H4 (cell line): ENCODE measurements at regions not wholly inside any gene's neighbourhood (a gene's known extent, or its start where the extent isn't known, plus 50 kb on each side); places are given as distances from the start of the nearest gene placed in this dataset.
A peak's percentile ranks its signal among the peaks of the same experiment; 100 is the strongest.

Source experiments
- DNase-seq: peaks from one replicate; pipeline ENCODE4 v3.0.0-alpha.2; 2015; ENCODE audit warnings: low spot score

- no peak for DNase-seq
Measured at GRCh38 chr20:48204499-48204898, 419.2 kb upstream of the SULF2 start.

GRCh38 chr20:48203252-48203651 is 418.0 kb upstream of the SULF2 start:
- DNase-seq: no peak

DNA sequence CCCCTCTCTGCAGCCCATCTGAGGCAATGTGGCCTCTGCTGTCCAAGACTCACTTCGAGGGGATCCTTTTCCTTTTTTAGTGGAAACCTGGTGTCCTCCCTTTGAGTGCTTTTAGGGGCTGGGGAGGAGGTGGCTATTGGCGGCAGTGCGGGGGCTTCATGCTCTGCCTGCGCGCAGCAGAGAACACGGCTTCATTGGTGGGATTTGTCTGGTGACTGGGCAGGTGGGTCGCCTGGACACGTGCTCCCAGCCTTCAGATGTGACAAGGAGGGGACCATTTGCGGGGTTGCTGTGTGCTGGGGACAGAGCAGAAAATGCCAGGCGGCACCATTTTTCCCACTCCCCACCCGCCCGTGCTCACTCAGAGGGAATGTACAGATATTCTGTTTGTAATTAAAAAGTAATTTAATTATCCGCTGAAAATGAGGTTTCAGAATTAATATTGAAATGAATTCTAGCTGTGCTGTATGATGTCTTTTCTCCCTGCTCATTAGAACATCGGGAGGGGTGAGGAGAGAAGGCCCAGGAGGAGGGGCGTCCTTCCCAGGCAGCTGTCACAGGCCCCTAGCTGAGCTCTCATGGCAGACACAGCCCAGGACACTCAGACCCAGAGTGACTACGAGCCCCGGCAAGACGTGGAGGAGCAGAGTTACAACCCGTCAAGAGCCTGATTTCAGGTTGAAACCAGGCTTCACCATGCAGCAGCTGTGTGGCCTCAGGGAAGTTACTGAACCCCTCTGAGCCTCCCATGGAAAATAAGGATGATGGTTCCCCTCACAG is 417.2 kb upstream of the SULF2 start:
- no peak for DNase-seq

- DNase-seq: no peak
Measured at GRCh38 chr20:48201885-48202284, 416.6 kb upstream of the SULF2 start.

DNA sequence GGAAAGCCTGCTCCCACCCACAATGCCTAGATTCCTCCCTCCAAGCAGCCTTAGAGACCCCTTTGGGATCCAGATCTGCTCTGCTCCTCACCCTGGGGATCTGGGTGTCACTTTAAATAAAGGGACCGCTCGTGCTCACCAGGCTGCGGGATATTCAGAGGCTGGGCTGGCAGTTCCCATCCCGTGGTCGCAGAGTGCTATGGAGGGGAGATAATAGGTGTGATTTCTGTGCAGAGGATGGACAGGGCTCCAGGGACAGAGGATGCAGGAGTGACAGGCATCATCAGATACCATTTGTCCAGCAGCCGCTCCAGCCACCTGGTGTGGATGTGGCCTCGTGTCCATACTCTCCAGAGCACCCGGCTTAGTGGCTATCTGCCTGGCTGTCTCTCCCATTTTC is 415.9 kb upstream of the SULF2 start:
- DNase-seq: no peak

- no peak for DNase-seq
Measured at GRCh38 chr20:48198929-48199451, 413.7 kb upstream of the SULF2 start.

DNA sequence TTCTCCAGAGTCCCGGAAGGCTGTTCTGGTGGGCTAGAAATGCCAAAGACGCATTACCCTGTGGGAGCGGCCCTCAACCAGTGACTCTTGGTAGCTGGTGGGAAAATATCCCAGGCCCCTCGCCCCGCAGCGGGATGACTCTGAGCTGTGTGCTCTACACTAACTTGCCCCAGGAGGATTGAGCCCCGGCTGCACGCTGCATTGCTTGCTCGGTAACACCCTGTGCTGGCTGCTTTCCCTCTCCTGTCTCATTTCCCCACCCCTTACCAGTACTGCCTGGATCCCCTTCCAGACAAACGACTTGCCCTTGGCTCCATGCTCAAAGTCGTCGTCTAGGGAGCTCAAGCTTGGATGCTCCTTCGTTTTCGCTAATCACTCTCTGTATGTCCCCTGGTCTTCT is 411.8 kb upstream of the SULF2 start:
- DNase-seq: no peak

DNA sequence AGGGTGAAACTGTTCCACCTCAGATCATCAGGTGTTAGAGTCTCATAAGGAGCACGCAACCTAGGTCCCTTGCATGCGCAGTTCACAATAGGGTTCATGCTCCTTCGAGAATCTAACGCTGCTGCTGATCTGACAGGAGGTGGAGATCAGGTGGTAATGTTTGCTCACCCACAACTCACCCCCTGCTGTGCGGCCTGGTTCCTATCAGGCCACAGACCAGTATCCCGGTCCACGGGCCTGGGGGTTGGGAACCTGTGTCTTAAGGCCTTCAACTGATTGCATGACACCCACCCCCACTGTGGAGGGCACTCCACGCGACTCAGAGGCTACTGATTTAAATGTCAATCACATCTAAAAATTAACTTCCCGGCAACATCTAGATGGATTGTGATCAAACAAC is 411.2 kb upstream of the SULF2 start:
- no peak for DNase-seq

GRCh38 chr20:48196001-48196400 is 410.7 kb upstream of the SULF2 start:
- DNase-seq: no peak

DNA sequence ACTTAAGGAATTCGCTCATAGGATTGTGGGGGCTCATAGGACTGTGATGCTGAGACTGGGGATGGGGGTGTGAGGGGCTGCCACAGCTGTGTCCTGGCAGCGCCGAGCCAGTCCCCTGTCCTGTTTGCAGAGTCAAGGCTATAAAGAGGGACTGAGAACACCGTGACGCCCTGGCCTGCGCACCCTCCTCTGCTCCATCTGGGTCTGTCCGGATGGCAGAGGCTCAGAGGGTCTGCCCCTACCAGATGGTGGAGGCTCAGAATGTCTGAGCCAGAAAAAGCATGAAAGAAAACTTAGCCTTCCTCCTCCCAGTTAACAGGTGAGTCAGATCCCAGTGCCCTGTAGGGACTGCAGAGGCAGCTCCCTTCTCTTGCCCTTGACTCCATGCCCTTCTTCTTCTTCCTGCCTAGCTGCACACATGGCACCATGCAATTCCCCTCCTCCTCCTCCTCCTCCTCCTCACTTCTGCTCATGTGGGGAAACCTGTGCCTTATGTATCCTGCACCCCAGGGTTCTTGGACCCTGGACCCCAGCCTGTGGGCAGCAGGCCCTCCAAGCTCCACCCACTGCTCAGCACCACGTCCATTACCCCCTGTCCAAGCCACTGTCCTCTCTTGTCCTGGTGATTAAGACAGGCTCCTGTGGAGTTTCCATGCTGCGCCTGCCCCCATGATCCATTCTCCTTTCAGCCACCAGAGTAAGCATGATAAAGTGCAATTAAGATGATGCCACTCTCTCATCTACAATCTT is 410.0 kb upstream of the SULF2 start:
- no peak for DNase-seq

DNA sequence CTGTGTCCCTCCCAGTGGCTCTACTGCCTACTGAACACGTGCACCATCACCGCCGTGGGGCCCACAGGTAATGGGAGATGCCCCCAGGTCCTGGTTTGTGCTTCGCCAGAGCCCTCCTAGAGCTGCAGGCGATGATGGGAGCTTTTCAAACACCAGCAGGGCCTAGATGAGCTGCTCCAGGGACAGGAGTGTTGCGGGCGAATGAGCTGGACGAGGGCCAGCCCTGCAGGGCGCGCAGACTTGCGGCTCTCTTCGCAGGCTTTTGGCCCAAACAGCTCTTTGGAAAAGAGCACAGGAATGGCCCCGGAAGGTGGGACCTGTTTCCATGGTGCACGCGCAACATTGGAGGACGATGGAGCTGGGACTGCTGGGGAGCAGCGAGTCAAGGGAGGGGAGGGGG is 409.3 kb upstream of the SULF2 start:
- DNase-seq: no peak

- DNase-seq: no peak
Measured at GRCh38 chr20:48193627-48194425, 408.5 kb upstream of the SULF2 start.

- no peak for DNase-seq
Measured at GRCh38 chr20:48192109-48192508, 406.8 kb upstream of the SULF2 start.

GRCh38 chr20:48191200-48191599 is 405.9 kb upstream of the SULF2 start:
- peak; percentile 17 for DNase-seq

- DNase-seq: no peak
Measured at GRCh38 chr20:48190757-48191156, 405.5 kb upstream of the SULF2 start.

- peak; percentile 49 for DNase-seq
Measured at GRCh38 chr20:48189181-48189580, 403.9 kb upstream of the SULF2 start.

DNA sequence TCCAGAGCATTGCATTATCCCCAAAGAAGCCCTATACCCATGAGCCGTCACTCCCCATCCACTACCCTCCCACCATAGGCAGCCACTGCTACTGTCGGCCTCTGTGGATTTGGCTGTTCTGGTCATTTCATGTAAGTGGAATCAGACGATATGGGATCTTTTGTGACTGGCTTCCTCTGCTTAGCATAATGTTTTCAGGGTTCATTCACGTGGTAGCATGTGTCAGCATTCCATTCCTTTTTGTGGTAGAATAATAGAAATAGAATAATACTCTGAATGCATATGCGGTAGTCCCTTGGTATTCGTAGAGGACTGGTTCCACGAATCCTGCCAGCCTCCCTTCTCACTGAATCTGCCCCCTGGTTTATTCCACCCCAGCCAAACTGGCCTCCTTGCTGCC is 402.6 kb upstream of the SULF2 start:
- DNase-seq: no peak

DNA sequence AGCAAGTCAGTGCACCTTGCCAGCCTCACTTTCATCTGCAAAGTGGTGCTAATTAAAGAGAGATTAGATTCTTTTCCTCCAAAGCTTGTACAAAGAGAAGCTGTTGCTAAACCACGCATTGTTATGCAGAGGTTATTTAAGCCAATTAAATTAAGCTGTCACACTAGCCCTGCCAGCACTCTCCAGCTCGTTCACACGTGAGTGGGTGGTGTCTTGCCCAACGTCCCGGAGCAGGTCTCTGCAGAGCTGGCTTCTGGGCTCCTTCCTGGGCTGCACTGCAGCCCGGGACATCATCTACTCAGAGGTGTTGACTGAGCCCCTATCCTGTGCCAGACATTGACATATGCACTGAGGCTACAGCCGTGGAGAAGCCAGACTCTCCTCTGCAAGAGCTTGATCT is 401.6 kb upstream of the SULF2 start:
- no peak for DNase-seq

- no peak for DNase-seq
Measured at GRCh38 chr20:48186447-48186846, 401.2 kb upstream of the SULF2 start.

GRCh38 chr20:48184229-48184628 is 398.9 kb upstream of the SULF2 start:
- DNase-seq: no peak

DNA sequence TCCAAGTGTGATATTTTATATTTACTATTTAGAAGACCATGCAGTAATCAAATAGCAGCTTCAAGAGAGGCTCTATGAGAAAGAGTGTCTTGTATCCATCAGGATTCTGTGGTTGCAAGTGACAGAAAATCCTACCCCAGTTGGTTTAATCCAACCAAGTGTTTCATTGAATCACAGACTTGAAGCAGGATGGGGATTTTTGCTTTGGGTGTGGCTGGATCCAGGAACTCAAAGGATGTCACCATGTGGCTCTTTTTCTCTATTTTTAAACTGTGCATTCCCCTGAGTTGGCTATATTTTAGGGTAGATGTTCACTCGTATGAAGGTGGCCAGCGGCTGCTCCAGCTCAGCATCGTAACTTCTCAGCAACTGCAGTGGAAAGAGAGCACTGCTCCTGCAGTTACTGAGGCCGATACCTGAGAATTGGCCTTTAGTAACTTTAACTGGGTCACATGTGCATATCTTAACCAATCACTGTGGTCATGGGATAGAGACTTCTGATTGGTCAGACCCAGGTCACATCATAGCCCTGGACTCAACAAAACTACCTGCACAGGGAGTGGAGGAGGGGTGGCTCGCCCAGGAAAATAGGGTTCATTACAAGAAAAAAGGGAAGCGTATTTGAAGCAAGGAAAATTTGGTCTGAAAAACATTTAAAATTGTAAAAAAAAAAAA is 396.1 kb upstream of the SULF2 start:
- no peak for DNase-seq

DNA sequence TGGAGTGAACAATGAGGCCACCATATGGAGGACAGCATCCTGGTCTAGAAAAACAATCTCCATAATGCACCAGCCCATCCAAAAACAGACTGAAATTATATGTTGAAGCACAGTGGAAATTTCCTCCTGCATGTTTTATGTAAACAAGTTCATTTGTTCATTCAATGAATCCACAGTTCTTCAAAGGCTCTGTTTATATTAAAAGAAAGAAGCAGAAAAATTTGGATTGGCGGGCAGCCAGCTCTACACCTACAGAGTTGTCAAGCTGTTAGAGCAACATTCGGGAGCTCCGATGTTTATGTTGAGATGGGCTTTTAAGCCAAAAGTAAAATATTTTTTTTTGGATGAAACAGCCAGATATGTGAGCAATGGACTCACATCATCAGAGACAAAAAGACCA is 395.3 kb upstream of the SULF2 start:
- peak; percentile 64 for DNase-seq
